GM18873 (cell line): ENCODE measurements at regions not wholly inside any gene's neighbourhood (a gene's known extent, or its start where the extent isn't known, plus 50 kb on each side); places are given as distances from the start of the nearest gene placed in this dataset.
"Not testable (repeated sequence)": the region's sequence is repeated elsewhere in the genome, so short reads cannot be mapped to it uniquely, and the experiment has no call there.

Experiments used
- ATAC-seq: cut with Tn5 transposase; IDR thresholded peaks from one replicate; pipeline ENCODE4 v1.9.1; 2021; ENCODE audit warnings: mild to moderate bottlenecking, moderate library complexity, moderate number of reproducible peaks; ENCODE audit not compliant: unreplicated experiment, low FRiP score

- ATAC-seq, result no peak
Measured at GRCh38 chr7:91749418-91749817, 131.1 kb downstream of the MTERF1 start.

- no peak for ATAC-seq
Measured at GRCh38 chr7:91750091-91750490, 130.4 kb downstream of the MTERF1 start.

DNA sequence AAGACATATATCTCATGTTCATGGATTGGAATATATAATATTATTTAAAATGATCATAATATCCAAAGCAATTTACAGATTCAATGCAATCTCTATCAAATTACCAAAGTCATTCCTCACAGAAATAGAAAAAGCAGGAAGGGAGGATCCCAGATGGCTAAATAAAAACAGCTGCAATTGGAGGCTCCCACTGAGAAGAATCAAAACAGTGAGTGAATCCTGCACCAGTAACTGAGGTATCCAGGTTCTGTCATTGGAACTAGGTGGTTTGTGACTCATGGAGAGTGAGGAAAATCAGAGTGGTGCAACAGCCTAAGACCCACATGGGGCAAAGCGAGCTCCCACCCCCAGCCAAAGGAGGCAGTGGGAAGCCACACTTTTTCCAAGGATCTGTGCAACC, 128.4 kb downstream of the MTERF1 start:
- ATAC-seq, result no peak

DNA sequence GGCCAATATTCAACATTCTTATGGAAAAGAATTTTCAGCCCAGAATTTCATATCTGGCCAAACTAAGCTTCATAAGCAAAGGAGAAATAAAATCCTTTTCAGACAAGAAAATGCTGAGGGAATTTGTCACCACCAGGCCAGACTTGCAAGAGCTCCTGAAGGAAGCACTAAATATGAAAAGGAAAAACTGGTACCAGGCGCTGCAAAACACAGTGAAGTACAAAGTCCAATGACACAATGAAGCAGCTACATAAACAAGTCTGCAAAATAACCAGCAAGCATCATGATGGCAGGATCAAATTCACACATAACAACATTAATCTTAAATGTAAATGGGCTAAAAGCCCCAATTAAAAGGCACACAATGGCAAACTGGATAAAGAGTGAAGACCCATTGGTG, 126.2 kb downstream of the MTERF1 start:
- ATAC-seq, result not testable (repeated sequence)

- not testable (repeated sequence) for ATAC-seq
Measured at GRCh38 chr7:91755121-91755520, 125.4 kb downstream of the MTERF1 start.

DNA sequence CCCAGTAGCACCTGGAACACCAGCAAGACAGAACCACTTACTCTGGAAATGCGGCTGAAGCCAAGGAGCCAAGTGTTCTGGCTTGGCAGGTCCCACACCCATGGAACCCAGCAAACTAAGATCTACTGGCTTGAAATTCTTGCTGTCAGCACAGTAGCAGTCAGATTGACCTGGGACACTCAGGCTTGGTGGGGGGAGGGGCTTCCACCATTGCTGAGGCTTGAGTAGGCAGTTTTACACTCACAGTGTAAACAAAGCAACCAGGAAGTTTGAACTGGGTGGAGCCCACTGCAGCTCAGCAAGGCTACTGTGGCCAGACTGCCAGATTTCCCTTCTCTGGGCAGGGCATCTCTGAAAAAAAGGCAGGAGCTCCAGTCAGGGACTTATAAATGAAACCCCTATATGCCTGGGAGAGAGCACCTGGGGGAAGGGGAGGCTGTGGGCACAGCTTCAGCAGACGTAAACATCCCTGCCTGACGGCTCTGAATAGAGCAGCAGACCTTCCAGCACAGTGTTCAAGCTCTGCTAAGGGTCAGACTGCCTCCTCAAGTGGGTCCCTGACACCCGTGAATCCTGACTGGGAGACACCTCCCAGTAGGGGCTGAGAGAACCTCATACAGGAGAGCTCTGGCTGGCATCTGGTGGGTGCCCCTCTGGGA, 121.2 kb downstream of the MTERF1 start:
- no peak for ATAC-seq

- ATAC-seq, result no peak
Measured at GRCh38 chr7:91767820-91768219, 112.7 kb downstream of the MTERF1 start.

GRCh38 chr7:91771394-91771793, 109.1 kb downstream of the MTERF1 start:
- ATAC-seq, result no peak

GRCh38 chr7:91771921-91772815, 108.3 kb downstream of the MTERF1 start:
- no peak for ATAC-seq

DNA sequence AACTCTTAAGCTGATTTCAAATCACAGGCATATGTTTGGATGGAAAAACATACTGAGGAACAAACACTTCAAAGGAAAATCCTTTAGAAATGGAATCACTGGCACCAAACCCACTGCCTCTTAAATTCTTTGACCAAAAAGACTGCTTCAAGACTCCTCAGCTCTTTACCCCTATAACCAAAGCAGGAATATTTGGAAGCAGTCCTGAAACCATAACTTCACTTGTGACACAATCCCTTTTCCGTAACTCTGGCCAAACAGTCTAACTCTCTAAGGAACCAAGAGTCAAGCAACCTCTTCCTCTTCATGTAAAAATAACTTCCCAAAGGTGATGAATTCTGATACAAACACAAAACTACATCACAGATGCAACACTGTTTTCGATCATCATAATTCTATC, 104.3 kb downstream of the MTERF1 start:
- ATAC-seq, result no peak

DNA sequence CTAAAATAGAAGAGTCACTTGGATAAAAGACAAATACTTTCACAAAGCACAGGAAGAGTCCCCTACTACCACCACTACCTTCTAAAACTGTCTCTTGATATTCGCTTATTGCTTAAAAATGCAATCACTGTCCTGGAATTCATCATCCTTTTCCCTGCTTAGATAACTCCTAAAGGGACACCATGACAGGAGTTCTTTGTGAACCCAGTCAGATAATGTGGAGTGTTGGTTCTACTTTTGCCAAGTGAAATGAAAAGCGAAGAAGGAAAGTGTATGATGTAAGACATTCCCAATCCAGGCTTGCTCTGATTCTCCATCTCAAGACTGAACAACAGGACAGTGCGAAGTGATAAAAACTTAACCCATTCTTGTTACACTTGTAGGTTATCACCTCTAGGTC, 103.0 kb downstream of the MTERF1 start:
- ATAC-seq, result no peak

DNA sequence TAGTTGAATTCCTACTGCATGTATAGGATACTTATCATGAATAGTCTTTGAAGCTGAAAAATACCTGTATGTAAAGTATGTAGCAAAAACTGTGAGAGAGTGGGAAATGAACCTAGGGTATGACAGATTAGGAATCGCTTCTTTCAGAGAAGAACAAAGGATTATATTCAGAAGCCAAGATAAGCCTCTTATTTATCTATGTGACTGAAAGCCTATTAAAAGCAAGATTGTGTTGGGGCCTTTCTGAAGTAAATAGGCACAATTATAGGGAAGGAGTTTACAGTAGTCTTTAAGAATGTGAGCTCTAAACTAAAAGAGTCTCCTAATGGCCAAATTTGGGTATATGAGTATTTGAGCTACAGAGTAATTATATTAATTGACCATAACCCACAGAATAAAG, 102.1 kb downstream of the MTERF1 start:
- no peak for ATAC-seq

DNA sequence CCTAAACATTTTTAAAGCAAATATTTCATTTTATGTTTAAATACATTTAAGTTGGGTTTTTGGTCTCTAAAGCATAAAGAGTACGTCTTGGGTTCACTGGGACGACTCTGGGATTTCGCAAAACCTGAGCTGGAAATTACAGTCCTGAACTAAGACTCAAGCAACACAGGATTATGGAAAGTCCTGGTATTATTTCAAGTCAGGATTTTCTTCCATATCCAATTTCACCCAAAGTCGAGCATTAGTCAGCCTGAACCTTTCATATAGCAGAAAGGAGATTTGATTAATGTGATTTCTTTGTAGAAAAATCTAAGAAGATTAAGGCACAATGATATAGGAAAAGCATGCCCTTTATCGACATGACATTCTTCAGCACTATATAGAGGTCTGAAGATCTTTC, 100.0 kb downstream of the MTERF1 start:
- ATAC-seq, result no peak

DNA sequence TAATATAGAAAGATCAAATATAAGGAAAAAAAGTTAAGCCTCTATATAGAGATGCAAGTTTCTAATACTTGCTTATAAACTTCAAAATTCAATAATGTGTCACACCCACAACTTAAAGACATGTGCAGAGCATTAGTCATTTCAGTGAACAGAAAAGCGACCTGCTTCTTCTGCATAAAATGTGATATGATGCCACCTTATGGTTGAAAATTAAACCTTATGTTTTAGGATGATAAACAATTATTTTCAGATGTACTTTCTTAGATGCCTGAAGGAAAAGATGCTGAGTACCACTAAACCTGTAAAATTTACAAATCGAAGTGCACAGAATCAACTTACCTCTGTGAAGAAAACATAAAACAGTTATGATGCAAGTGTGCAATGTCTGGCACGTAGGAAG, 96.0 kb downstream of the MTERF1 start:
- no peak for ATAC-seq

- ATAC-seq, result no peak
Measured at GRCh38 chr7:91787931-91788330, 92.6 kb downstream of the MTERF1 start.

DNA sequence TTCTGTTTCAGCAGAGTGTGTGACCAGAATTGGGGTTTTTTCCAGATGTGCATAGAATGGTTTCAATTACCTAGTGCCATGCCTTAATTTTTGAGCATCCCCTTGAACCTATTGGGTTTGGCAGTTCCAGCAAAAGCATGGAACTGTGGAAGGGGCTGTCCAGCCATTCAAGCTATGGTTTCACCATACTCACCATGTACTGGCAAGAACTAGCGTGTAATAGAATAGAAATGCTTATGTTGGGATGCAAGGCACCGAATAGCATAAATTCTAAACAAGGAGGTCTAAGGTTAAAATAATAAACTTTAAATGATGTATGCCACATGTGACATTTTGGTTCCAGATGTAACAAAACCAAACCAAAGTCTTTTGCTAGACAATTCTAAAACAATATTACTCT, 91.4 kb downstream of the MTERF1 start:
- no peak for ATAC-seq

GRCh38 chr7:91789558-91789957, 90.9 kb downstream of the MTERF1 start:
- ATAC-seq, result no peak

DNA sequence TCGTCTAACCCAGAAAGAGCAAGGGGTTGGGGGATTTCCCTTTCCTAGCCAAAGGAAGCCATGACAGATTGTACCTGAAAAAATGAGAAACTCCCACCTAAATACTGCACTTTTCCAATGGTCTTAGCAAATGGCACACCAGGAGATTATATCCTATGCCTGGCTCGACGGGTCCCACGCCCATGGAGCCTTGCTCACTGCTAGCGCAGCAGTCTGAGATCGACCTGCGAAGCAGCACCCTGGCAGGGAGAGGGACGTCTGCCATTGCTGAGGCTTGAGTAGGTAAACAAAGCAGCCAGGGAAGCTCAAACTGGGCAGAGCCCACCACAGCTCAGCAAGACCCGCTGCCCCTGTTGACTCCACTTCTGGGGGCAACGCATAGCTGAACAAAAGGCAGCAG, 89.9 kb downstream of the MTERF1 start:
- not testable (repeated sequence) for ATAC-seq

DNA sequence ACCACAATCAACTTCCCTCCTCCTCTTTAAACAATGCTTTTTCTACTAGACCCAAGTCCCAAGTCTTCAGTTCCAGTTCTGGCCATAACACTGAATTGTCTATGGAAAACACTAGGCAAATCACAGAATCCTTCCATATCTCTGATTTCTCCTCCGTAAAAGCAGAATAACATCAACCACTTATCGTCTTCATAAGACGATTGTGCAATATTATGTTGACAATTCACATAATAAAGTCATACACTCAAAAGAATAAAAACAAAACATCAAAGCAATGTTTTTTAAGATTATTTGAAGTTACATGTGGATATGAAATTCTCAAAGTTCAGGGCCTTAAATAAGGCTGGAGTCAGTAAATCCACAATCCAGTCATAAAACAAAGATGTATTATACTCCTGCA, 84.4 kb downstream of the MTERF1 start:
- ATAC-seq, result no peak

GRCh38 chr7:91798425-91798824, 82.1 kb downstream of the MTERF1 start:
- ATAC-seq, result no peak

DNA sequence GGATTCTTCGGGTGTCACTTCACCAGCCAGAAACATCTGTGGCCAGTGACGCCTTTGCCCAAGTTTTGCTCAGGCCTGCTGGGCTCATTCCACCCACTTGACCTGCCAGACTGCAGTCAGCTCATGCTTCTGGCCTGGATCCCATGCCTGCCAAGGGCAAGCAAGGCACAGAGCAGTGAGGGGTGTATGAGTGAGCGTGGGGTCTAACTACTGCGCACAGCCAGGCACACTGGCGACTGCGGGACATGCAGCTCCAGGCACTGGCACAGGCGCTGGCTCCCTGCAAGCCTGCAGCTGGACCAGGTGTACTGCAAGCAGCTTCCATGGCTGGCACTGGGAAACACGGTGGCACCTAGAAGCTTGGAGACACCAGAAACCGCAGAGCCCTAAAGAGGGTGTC, 80.1 kb downstream of the MTERF1 start:
- no peak for ATAC-seq
